Limb (tissue), 2 donors: ENCODE measurements at regions not wholly inside any gene's neighbourhood (a gene's known extent, or its start where the extent isn't known, plus 50 kb on each side); places are given as distances from the start of the nearest gene placed in this dataset.

Experiments used
- DNase-seq, 2 donors: peaks; one replicate each; pipeline ENCODE4 v3.0.0-alpha.2; 2016; ENCODE audit errors: extremely low spot score in 2 of 2

GRCh38 chr11:103530257-103530656 is 421.0 kb downstream of the DYNC2H1 start:
- no peak for DNase-seq

DNA sequence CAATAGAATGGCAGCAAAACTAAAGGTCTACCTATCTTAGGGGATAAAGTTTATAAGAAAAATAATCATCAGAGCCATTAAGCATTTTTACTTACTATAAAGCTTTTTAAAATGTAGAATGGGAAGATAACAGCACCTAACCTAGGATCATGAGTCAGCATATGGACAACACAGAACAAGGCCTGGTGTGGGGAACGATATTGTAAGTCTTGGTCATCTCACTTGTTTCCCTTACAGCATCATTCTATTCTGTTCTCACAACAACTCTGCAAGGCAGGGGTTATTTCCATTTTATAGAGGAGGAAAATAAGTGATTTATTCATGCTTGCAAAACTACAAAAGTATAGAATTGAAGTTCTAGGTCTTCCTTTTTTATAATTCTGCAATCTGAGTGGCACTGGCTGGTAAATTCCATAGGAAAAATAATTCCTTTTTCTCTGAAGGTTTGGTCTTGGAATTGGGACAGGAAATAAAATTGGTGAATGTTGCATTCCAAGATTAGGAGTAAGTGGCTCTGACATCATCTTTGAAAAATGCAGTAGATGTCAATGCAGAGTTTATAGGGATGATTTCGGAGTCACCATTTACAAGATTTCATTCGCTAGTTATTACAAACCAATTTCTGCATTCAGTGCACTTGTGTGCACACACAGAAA is 423.0 kb downstream of the DYNC2H1 start:
- no peak for DNase-seq

DNA sequence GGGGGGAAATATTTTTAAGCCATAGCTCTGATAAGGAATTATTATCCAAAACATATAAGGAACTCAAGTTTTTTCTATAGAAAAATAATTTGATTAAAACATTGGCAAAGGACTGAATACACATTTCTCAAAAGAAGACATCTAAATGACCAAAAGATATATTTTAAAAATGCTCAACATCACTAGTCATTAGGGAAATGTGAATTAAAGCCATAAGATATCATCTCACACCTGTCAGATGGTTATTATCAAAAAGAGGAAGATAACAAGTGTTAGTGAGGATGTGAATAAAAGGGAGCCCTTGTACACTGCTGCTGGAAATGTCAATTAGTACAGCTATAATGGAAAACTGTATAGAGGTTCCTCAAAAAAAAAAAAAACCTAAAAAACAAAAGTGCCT is 425.0 kb downstream of the DYNC2H1 start:
- DNase-seq = no peak

GRCh38 chr11:103534959-103535358 is 425.7 kb downstream of the DYNC2H1 start:
- DNase-seq = no peak

GRCh38 chr11:103536335-103536722 is 427.1 kb downstream of the DYNC2H1 start:
- no peak for DNase-seq

DNA sequence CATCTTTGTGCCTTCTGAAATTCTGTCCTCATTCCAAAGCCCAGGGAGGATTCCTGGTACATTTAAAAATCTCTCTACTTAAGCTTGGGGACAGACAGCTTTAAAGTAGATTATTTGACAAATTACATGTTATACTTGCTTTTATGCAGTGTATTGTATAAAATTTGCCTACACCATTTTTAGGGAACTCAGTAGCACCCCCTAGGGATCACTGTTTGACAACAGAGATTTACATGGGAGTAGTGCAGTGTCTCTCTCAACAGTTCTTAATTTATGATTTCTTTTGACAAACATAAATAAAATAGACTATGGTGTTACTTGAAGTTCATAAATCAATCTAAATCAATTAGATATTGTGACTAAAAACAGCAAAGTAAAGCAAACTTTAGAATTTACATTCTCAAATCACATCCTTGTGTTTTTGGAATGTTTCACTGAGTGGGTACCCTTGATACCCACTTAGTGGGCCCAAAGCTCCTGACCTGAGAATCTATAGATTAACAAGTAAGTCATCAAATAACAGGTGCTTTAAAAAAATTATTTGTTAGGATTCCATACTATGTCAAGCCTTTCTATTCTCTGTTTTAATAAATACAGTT is 428.8 kb downstream of the DYNC2H1 start:
- DNase-seq = no peak

DNA sequence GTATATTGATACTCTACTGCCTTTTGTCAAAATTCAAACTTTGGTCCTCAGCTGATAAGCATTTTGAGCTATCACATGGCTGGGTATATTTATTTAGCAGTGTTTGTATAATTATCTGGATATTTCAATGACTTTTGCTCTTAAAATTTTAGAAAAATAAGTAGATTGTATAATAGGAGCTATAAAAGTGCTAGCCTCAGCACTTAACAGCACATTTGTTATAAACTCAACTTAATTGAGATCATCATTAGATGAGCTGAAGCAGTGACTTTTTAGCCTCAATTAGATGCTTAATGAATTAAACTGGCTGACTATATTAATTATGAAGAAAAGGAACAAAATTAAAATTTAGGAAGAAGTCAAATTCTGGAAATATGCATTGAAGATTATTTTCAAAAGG is 429.9 kb downstream of the DYNC2H1 start:
- DNase-seq = no peak

GRCh38 chr11:103541186-103541795 is 432.1 kb downstream of the DYNC2H1 start:
- DNase-seq = no peak

- DNase-seq = no peak
These were observed 433.6 kb downstream of the DYNC2H1 start for GRCh38 chr11:103542851-103543250.

- DNase-seq = no peak
These were observed 434.2 kb downstream of the DYNC2H1 start for GRCh38 chr11:103543456-103543855.

GRCh38 chr11:103544874-103545273 is 435.6 kb downstream of the DYNC2H1 start:
- DNase-seq = no peak

DNA sequence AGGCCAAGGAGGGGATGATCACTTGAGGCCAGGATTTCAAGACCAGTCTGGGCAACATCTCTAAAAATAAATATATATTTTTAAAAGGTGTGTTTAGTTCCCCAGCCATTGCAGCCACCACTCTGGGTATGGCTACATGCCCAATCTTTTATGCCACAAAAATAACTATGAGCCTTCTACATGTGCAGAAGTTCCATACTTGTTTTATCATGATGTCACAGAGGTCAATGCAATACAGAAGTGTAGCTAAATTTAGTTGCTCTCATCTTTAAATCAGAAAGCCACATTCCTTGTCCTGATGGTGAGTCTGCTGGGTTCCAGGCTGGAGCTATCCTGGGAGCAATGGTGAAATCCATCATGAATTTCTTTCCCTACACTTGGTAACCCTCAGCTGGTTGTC is 436.3 kb downstream of the DYNC2H1 start:
- no peak for DNase-seq

GRCh38 chr11:103546236-103546635 is 437.0 kb downstream of the DYNC2H1 start:
- DNase-seq = no peak

DNA sequence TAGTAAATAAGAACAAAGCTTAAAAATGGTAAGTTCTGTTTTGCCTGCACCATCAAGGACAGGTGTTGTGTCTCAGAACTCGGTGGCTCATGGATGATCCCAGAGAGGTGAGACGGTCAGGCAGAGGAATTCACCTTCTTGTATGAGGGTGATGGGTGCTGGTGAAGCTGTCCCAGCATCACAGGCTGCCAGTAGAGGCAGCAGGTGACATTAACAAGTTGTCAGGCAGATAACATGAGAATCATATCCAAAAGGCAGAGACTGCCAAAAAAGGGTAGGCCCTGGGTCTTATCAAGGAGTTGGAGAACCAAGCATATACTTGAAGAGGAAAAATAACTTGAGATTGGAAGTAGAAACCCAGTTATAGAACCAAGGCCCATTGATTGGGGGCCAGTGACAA is 437.8 kb downstream of the DYNC2H1 start:
- no peak for DNase-seq

DNA sequence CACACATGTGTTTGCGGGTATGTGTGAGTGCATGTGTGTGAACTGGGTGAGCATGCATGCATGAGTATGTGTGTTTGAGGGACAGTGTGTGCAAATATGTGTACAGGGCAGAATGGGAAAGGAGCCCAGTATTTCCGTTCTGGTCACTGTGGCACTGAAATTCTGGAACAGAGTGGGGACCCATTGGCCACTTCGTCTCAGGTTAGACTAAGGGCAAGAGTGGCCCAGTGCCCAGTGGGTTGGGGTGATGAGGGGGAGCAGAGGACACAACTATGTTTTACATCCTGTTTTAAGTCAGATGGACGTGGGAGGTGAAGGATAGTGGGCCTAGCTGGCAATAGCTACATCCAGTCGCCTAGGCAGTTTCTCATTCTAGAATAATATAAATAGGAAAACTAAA is 438.5 kb downstream of the DYNC2H1 start:
- DNase-seq = no peak

- no peak for DNase-seq
These were observed 439.6 kb downstream of the DYNC2H1 start for GRCh38 chr11:103548838-103549237.

DNA sequence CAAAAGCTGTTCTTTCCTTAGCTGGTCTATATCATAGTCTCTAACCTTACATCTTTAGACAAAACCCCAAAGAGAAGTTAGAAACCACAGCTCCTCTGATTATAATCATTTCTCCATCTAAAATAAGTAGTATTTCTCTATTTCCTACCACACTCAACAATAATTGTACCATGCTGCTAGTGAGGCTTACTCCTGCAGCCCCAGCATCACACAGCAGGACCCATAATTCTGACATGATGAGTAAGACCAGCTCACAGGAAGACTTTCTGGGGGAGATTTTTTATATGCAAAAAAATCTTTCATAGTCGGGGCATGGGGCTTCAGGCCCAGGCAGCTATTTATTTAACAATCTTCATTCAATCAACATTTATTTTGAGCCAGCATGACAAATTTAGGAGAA is 441.6 kb downstream of the DYNC2H1 start:
- no peak for DNase-seq

- DNase-seq = no peak
These were observed 442.9 kb downstream of the DYNC2H1 start for GRCh38 chr11:103552086-103552485.

DNA sequence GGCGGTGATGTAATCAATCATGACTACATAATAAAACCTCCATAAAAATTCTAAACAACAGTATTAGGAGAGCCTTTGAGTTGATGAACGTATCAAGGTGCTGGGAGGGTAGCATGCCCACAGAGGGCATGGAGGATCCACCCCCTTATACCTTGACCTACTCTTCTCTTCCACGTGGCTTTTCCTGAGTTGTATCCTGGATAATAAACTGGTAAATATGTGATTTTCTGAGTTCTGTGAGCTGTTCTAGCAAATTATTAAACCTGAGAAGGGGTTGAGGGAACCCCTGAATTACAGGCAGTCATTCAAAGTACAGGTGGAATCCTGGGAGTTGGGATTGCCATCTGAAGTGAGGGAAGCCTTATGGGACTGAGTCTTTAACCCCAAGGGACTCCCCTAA is 446.9 kb downstream of the DYNC2H1 start:
- DNase-seq = no peak

DNA sequence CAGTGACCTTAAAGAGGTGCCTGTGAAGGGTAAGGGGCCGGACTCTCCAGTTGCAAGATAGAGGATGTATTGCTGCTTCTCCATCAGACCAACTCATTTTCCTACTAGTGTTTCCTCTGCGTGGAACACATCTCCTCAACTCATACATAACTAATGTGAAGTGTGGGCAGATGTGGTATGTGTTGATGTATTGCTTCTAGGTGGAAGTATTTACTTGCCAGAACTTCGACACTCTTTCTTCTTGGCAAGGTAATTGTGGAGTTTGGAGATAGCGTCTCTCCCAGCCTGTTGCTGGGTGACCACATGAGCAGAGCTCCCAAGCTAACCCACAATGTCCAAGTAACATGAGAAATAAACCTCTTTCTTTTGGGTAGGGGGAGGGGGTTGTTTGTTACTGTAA is 456.9 kb downstream of the DYNC2H1 start:
- no peak for DNase-seq

GRCh38 chr11:103581760-103582159 is 454.7 kb upstream of the DDI1 start:
- DNase-seq = no peak

DNA sequence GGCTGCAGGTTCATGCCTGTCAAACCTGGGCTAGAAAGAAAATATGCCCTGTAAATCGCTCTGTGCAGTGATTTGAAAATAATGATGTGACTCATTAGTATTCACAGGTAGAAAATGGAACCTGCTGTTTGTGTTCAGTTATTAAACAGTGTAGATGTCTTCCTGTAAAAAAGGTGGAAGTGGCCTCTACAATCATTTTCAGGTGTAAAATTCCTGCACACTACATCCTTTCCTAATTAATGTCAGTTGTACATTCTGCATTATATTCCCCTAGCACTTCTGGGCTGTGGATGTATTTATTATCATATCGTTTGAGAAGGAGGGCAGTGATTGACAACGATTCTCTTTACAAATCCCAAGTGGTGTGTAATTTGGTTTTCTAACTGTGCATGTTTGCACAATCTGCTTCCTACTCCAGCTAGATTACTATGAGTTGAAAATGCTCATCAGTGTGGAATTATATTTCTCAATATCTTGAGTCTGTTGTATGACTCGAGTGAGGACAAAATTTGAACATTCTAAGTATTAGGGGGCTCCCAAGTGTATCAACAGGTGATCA is 454.0 kb upstream of the DDI1 start:
- no peak for DNase-seq

- no peak for DNase-seq
These were observed 452.4 kb upstream of the DDI1 start for GRCh38 chr11:103584021-103584420.
